T-cell (primary cell): ENCODE measurements at regions not wholly inside any gene's neighbourhood (a gene's known extent, or its start where the extent isn't known, plus 50 kb on each side); places are given as distances from the start of the nearest gene placed in this dataset.

Experiments used
- ATAC-seq, 4 experiments: fragments of 200-7000 bp in 3 of 4; fragments of 150-1000 bp in 1 of 4; cut with Tn5 transposase; replicated peaks in 1 of 4; 1 replicate in 3 of 4; 2 replicates in 1 of 4; pipeline ENCODE4 v1.10.0; 2021; ENCODE audit warnings: moderate library complexity in 3 of 4, mild to moderate bottlenecking in 2 of 4, moderate number of reproducible peaks in 1 of 4
- CTCF ChIA-PET, 2 donors: fragments of 300-600 bp; sonication (Branson Sonifier 250); formaldehyde crosslinking; loops; one replicate each; lab custom pipeline; 2022; ENCODE audit warnings: antibody characterized with exemption in 2 of 2; lab: Charles Lee
- POLR2A ChIA-PET, 2 donors: fragments of 300-600 bp; sonication (Branson Sonifier 250); formaldehyde crosslinking; loops; one replicate each; lab custom pipeline; 2022; ENCODE audit warnings: antibody characterized with exemption in 2 of 2; lab: Charles Lee
- DNase-seq, 35 experiments: peaks; one replicate each; pipeline versions ENCODE4 v3.0.0 to v3.0.0-alpha.2; 2013 to 2023
- H3K27ac ChIP-seq: one replicate; pipeline ENCODE4 v1.5.1; 2013; ENCODE audit warnings: low read length
- H3K27me3 ChIP-seq, 2 experiments: replicated peaks in 1 of 2; 1 replicate in 1 of 2; 2 replicates in 1 of 2; pipeline versions ENCODE4 v1.6.1 to v1.7.0; 2013; ENCODE audit warnings: low read length in 1 of 2, mixed read lengths in 1 of 2; ENCODE audit not compliant: control insufficient read depth in 2 of 2, insufficient read depth in 2 of 2; ENCODE audit errors: extremely low read depth in 1 of 2
- H3K36me3 ChIP-seq, 2 donors: 1 replicate in 1 of 2; 2 replicates in 1 of 2; pipeline versions ENCODE4 v1.6.1 to v1.7.0; 2013; ENCODE audit warnings: low read length in 1 of 2; ENCODE audit not compliant: control insufficient read depth in 2 of 2, insufficient read depth in 1 of 2; ENCODE audit errors: extremely low read depth in 1 of 2
- H3K4me1 ChIP-seq, 2 experiments: 1 replicate in 1 of 2; 2 replicates in 1 of 2; pipeline versions ENCODE4 v1.6.1 to v1.7.0; 2013; ENCODE audit warnings: low read length in 2 of 2, mixed read lengths in 1 of 2; ENCODE audit not compliant: insufficient read depth in 2 of 2, control insufficient read depth in 1 of 2; ENCODE audit errors: extremely low read depth in 1 of 2
- H3K4me3 ChIP-seq, 2 donors: 1 replicate in 1 of 2; 2 replicates in 1 of 2; pipeline versions ENCODE4 v1.5.1 to v1.7.0; 2013; ENCODE audit warnings: mild to moderate bottlenecking in 2 of 2, low read length in 1 of 2, moderate library complexity in 1 of 2; ENCODE audit not compliant: control insufficient read depth in 1 of 2; ENCODE audit errors: extremely low read depth in 1 of 2
- H3K9me3 ChIP-seq: 2 replicates; pipeline ENCODE4 v1.7.0; 2013
- H3K27ac Mint-ChIP-seq, 2 donors: one replicate each; pipeline ENCODE4 v1.8.0; 2020 to 2021; ENCODE audit warnings: mild to moderate bottlenecking in 2 of 2, mixed read lengths in 2 of 2
- H3K27me3 Mint-ChIP-seq, 2 donors: one replicate each; pipeline ENCODE4 v1.8.0; 2021 to 2022; ENCODE audit warnings: mixed read lengths in 2 of 2
- H3K36me3 Mint-ChIP-seq: one replicate; pipeline ENCODE4 v1.8.0; 2021; ENCODE audit warnings: mixed read lengths
- H3K4me1 Mint-ChIP-seq, 3 donors: one replicate each; pipeline ENCODE4 v1.8.0; 2020 to 2022; ENCODE audit warnings: mixed read lengths in 3 of 3, mild to moderate bottlenecking in 1 of 3
- H3K4me3 Mint-ChIP-seq, 3 donors: one replicate each; pipeline ENCODE4 v1.8.0; 2020 to 2022; ENCODE audit warnings: mild to moderate bottlenecking in 3 of 3, mixed read lengths in 3 of 3, moderate library complexity in 3 of 3
- H3K9me3 Mint-ChIP-seq, 3 donors: one replicate each; pipeline ENCODE4 v1.8.0; 2020 to 2022; ENCODE audit warnings: mixed read lengths in 3 of 3
- WGBS: methylation state at CpG from one replicate; pipeline ENCODE4 v1.1.5; 2013; ENCODE audit warnings: missing lambda C conversion rate; ENCODE audit not compliant: insufficient coverage; 5-methylcytosine and 5-hydroxymethylcytosine counted together

GRCh38 chr11:134904103-134904790, 492.2 kb upstream of the B3GAT1 start:
- Histone ChIP-seq H3K27me3 (peaks cover 0 to 28% of the 10 kb centered on the region in 2 experiments), H3K36me3 (no peaks in the 10 kb centered on the region), H3K27ac (no peak overlapping the region), H3K4me3 (no peak overlapping the region), H3K9me3 (no peaks in the 10 kb centered on the region), H3K4me1 (no peaks in the 10 kb centered on the region)
- CTCF ChIA-PET, result no interaction called here
- no peak for DNase-seq
- Mint-ChIP-seq H3K27ac (no peak overlapping the region), H3K27me3 (peaks cover 31 to 46% of the 10 kb centered on the region in 2 donors), H3K36me3 (no peaks in the 10 kb centered on the region), H3K4me3 (no peak overlapping the region), H3K9me3 (no peaks in the 10 kb centered on the region), H3K4me1 (no peaks in the 10 kb centered on the region)
- ATAC-seq, result no peak
- POLR2A ChIA-PET, result no interaction called here
- WGBS, result 64% methylated on average over 7 of the region's 8 CpGs

- Histone ChIP-seq H3K27me3 (peaks cover 0 to 22% of the 10 kb centered on the region in 2 experiments), H3K27ac (no peak overlapping the region), H3K9me3 (no peaks in the 10 kb centered on the region), H3K4me3 (no peak overlapping the region), H3K4me1 (no peaks in the 10 kb centered on the region), H3K36me3 (no peaks in the 10 kb centered on the region)
- WGBS, result 78% methylated on average over 4 of the region's 9 CpGs
- Mint-ChIP-seq H3K4me1 (no peaks in the 10 kb centered on the region), H3K4me3 (no peak overlapping the region), H3K27ac (no peak overlapping the region), H3K36me3 (no peaks in the 10 kb centered on the region), H3K27me3 (peaks cover 37 to 47% of the 10 kb centered on the region in 2 donors), H3K9me3 (no peaks in the 10 kb centered on the region)
- POLR2A ChIA-PET, result no interaction called here
- CTCF ChIA-PET, result no interaction called here
- ATAC-seq (no peak), DNase-seq (no peak)
These were observed 490.2 kb upstream of the B3GAT1 start for GRCh38 chr11:134901955-134902918.

- ATAC-seq, result no peak
- Mint-ChIP-seq H3K4me1 (no peaks in the 10 kb centered on the region), H3K27me3 (peaks cover 36 to 46% of the 10 kb centered on the region in 2 donors), H3K27ac (no peak overlapping the region), H3K4me3 (no peak overlapping the region), H3K36me3 (no peaks in the 10 kb centered on the region), H3K9me3 (no peaks in the 10 kb centered on the region)
- ChIA-PET POLR2A (no interaction called here), CTCF (no interaction called here)
- DNase-seq, result no peak
- Histone ChIP-seq H3K27me3 (peaks cover 0 to 16% of the 10 kb centered on the region in 2 experiments), H3K9me3 (no peaks in the 10 kb centered on the region), H3K4me1 (no peaks in the 10 kb centered on the region), H3K36me3 (no peaks in the 10 kb centered on the region), H3K27ac (no peak overlapping the region), H3K4me3 (no peak overlapping the region)
- 72% methylated on average over 6 of the region's 7 CpGs for WGBS
These were observed 489.5 kb upstream of the B3GAT1 start for GRCh38 chr11:134901542-134901941.

GRCh38 chr11:134893810-134894685, 482.0 kb upstream of the B3GAT1 start:
- WGBS, result 68% methylated on average over 4 of the region's 13 CpGs
- no peaks in the 10 kb centered on the region for H3K9me3 ChIP-seq
- ATAC-seq, result no peak
- H3K27ac ChIP-seq, result no peak overlapping the region
- no peak overlapping the region for H3K4me3 ChIP-seq
- no peak overlapping the region for H3K27ac Mint-ChIP-seq
- H3K9me3 Mint-ChIP-seq, result no peaks in the 10 kb centered on the region
- H3K4me1 Mint-ChIP-seq, result peaks cover 0 to 4% (median 0%) of the 10 kb centered on the region in 3 donors
- POLR2A ChIA-PET, result no interaction called here
- no peak for DNase-seq
- no peaks in the 10 kb centered on the region for H3K4me1 ChIP-seq
- H3K36me3 ChIP-seq, result no peaks in the 10 kb centered on the region
- no peak overlapping the region for H3K4me3 Mint-ChIP-seq
- peaks cover 11 to 22% of the 10 kb centered on the region in 2 donors for H3K27me3 Mint-ChIP-seq
- no peaks in the 10 kb centered on the region for H3K36me3 Mint-ChIP-seq
- CTCF ChIA-PET, result no interaction called here
- peaks cover 0 to 6% of the 10 kb centered on the region in 2 experiments for H3K27me3 ChIP-seq

GRCh38 chr11:134890446-134890845, 478.4 kb upstream of the B3GAT1 start:
- DNase-seq (no peak), ATAC-seq (no peak)
- WGBS, result no CpG with 5 or more reads among the region's 5 CpGs
- Mint-ChIP-seq H3K27ac (no peak overlapping the region), H3K4me1 (peaks cover 0 to 4% (median 0%) of the 10 kb centered on the region in 3 donors), H3K27me3 (peaks cover 23 to 30% of the 10 kb centered on the region in 2 donors), H3K36me3 (no peaks in the 10 kb centered on the region), H3K4me3 (no peak overlapping the region), H3K9me3 (no peaks in the 10 kb centered on the region)
- H3K4me3 ChIP-seq, result no peak overlapping the region
- POLR2A ChIA-PET, result no interaction called here
- H3K27me3 ChIP-seq, result peaks cover 0 to 6% of the 10 kb centered on the region in 2 experiments
- CTCF ChIA-PET, result no interaction called here
- H3K9me3 ChIP-seq, result no peaks in the 10 kb centered on the region
- H3K36me3 ChIP-seq, result no peaks in the 10 kb centered on the region
- no peaks in the 10 kb centered on the region for H3K4me1 ChIP-seq
- H3K27ac ChIP-seq, result no peak overlapping the region

- Mint-ChIP-seq H3K4me3 (no peak overlapping the region), H3K36me3 (no peaks in the 10 kb centered on the region), H3K27ac (no peak overlapping the region), H3K27me3 (peaks cover 19 to 31% of the 10 kb centered on the region in 2 donors), H3K9me3 (no peaks in the 10 kb centered on the region), H3K4me1 (peaks cover 0 to 4% (median 0%) of the 10 kb centered on the region in 3 donors)
- Histone ChIP-seq H3K27me3 (peaks cover 0 to 6% of the 10 kb centered on the region in 2 experiments), H3K36me3 (no peaks in the 10 kb centered on the region), H3K9me3 (no peaks in the 10 kb centered on the region), H3K4me1 (no peaks in the 10 kb centered on the region), H3K4me3 (no peak overlapping the region), H3K27ac (no peak overlapping the region)
- ATAC-seq (no peak), DNase-seq (no peak)
- POLR2A ChIA-PET, result no interaction called here
- 46% methylated on average over 3 of the region's 6 CpGs for WGBS
- CTCF ChIA-PET, result no interaction called here
These were observed 477.8 kb upstream of the B3GAT1 start for GRCh38 chr11:134889832-134890231.
